Liver (tissue), 8 donors: ENCODE measurements at regions not wholly inside any gene's neighbourhood (a gene's known extent, or its start where the extent isn't known, plus 50 kb on each side); places are given as distances from the start of the nearest gene placed in this dataset.

ENCODE experiments used
- DNase-seq: peaks from one replicate; pipeline ENCODE4 v3.0.0-alpha.2; 2017; ENCODE audit warnings: low spot score
- H3K27ac ChIP-seq, 2 donors: one replicate each; pipeline ENCODE4 v1.7.0; 2013; ENCODE audit warnings: inconsistent platforms in 2 of 2, low read length in 2 of 2, control low read depth in 1 of 2, low read depth in 1 of 2, mild to moderate bottlenecking in 1 of 2
- H3K27me3 ChIP-seq, 4 donors: one replicate each; pipeline versions ENCODE4 v1.6.1 to v1.7.0; 2013; ENCODE audit warnings: low read length in 3 of 4, inconsistent platforms in 1 of 4, mild to moderate bottlenecking in 1 of 4, moderate library complexity in 1 of 4; ENCODE audit not compliant: control insufficient read depth in 4 of 4, insufficient read depth in 4 of 4
- H3K36me3 ChIP-seq, 4 donors: one replicate each; pipeline versions ENCODE4 v1.6.1 to v1.7.0; 2013; ENCODE audit warnings: low read length in 3 of 4, mild to moderate bottlenecking in 3 of 4, low read depth in 1 of 4, moderate library complexity in 1 of 4; ENCODE audit not compliant: control insufficient read depth in 4 of 4, insufficient read depth in 3 of 4
- H3K4me1 ChIP-seq, 4 donors: one replicate each; pipeline versions ENCODE4 v1.6.1 to v1.7.0; 2013; ENCODE audit warnings: low read length in 3 of 4, mild to moderate bottlenecking in 3 of 4, moderate library complexity in 1 of 4; ENCODE audit not compliant: control insufficient read depth in 4 of 4, insufficient read depth in 4 of 4
- H3K4me3 ChIP-seq, 3 donors: one replicate each; pipeline versions ENCODE4 v1.6.1 to v1.7.0; 2013; ENCODE audit warnings: low read length in 3 of 3, control low read depth in 1 of 3, low read depth in 1 of 3, mild to moderate bottlenecking in 1 of 3
- H3K9ac ChIP-seq, 2 donors: one replicate each; pipeline ENCODE4 v1.7.0; 2013; ENCODE audit warnings: low read length in 2 of 2, mild to moderate bottlenecking in 2 of 2, moderate library complexity in 2 of 2, control low read depth in 1 of 2, low read depth in 1 of 2
- H3K9me3 ChIP-seq, 4 donors: one replicate each; pipeline versions ENCODE4 v1.6.1 to v1.7.0; 2013; ENCODE audit warnings: low read length in 3 of 4; ENCODE audit not compliant: control insufficient read depth in 4 of 4
- EGR1 ChIP-seq, 2 donors: IDR thresholded peaks; 2 replicates each; pipeline ENCODE4 v1.6.1; 2016 to 2018; ENCODE audit warnings: antibody characterized with exemption in 2 of 2, low read depth in 2 of 2
- FOXA1 ChIP-seq: IDR thresholded peaks from 2 replicates; pipeline ENCODE4 v1.6.1; 2016; ENCODE audit warnings: antibody characterized with exemption
- FOXA2 ChIP-seq: IDR thresholded peaks from 2 replicates; pipeline ENCODE4 v1.6.1; 2016; ENCODE audit warnings: antibody characterized with exemption
- HNF4G ChIP-seq: IDR thresholded peaks from 2 replicates; pipeline ENCODE4 v1.6.1; 2016; ENCODE audit warnings: antibody characterized with exemption
- JUND ChIP-seq, 2 donors: IDR thresholded peaks; 2 replicates each; pipeline ENCODE4 v1.6.1; 2016; ENCODE audit warnings: antibody characterized with exemption in 2 of 2
- NR2F2 ChIP-seq: IDR thresholded peaks from 2 replicates; pipeline ENCODE4 v1.6.1; 2016; ENCODE audit warnings: antibody characterized with exemption
- RAD21 ChIP-seq, 2 donors: IDR thresholded peaks; 2 replicates each; pipeline ENCODE4 v1.6.1; 2016; ENCODE audit warnings: antibody characterized with exemption in 2 of 2, mild to moderate bottlenecking in 2 of 2
- RXRA ChIP-seq, 2 donors: IDR thresholded peaks; 2 replicates each; pipeline ENCODE4 v1.6.1; 2017 to 2018; ENCODE audit warnings: antibody characterized with exemption in 2 of 2, mild to moderate bottlenecking in 1 of 2
- SP1 ChIP-seq: IDR thresholded peaks from 2 replicates; pipeline ENCODE4 v1.6.1; 2018; ENCODE audit warnings: antibody characterized with exemption, mild to moderate bottlenecking
- TAF1 ChIP-seq: conservative IDR thresholded peaks from 2 replicates; pipeline ENCODE4 v1.6.1; 2016; ENCODE audit warnings: antibody characterized with exemption, mild to moderate bottlenecking
- YY1 ChIP-seq: IDR thresholded peaks from 2 replicates; pipeline ENCODE4 v1.6.1; 2016; ENCODE audit warnings: antibody characterized with exemption, mild to moderate bottlenecking
- WGBS: extraction: QIAGEN DNeasy Blood & Tissue Kit; methylation state at CpG from one replicate; pipeline ENCODE4 v1.1.7; 2013; 5-methylcytosine and 5-hydroxymethylcytosine counted together
- TF ChIP-seq, protein P1 (sequence below): IDR thresholded peaks from 2 replicates; pipeline ENCODE4 v1.6.1; 2016; ENCODE audit warnings: antibody characterized with exemption
- TF ChIP-seq, protein P2 (sequence below): IDR thresholded peaks from 2 replicates; pipeline ENCODE4 v1.6.1; 2016; ENCODE audit warnings: antibody characterized with exemption
- TF ChIP-seq, protein P3 (sequence below): IDR thresholded peaks from 2 replicates; pipeline ENCODE4 v1.6.1; 2016; ENCODE audit warnings: antibody characterized with exemption
- TF ChIP-seq, protein P4 (sequence below): fragments of 150-350 bp; IDR thresholded peaks from 2 replicates; pipeline ENCODE4 v1.5.1; 2017; ENCODE audit warnings: improper control_type of control experiment, low read depth, low read length; ENCODE audit not compliant: missing input control
- donor health status: healthy.
- donor health status: healthy.
- donor health status: healthy.
- donor health status: healthy.
- donor health status: healthy.

DNA sequence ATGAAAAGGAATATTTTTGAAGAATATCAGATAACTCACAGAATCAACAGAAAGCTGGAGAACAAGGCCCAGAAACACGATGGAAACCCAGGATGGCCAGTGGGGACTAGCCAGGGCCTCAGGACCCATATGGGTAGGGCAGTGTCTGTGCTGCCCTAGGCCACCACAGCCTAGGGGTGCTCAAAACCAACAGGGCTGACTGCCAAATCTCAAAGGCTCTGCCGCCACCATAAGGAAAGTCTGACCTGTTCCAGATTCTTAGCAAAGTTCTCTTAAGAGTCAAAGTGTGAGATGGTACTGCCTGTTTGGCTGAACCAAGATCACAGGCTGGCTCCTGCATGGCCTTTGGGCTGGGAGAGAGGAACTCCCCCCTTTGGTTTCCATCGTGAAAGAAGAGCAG is 164.7 kb upstream of the CTTNBP2NL start:
- no peaks in the 10 kb centered on the region for H3K36me3 ChIP-seq
- H3K9ac ChIP-seq: no peak overlapping the region
- no peak for DNase-seq
- 50% methylated on average over 3 of the region's 3 CpGs for WGBS
- H3K4me3 ChIP-seq: no peak overlapping the region
- H3K9me3 ChIP-seq: peaks cover 0 to 3% (median under 1%) of the 10 kb centered on the region in 4 donors
- TF ChIP-seq HNF4G: no peak
- no peak for TF ChIP-seq TAF1
- TF ChIP-seq JUND (IDR thresholded peaks at IDR 0.05): no peak
- TF ChIP-seq, protein P1, sequence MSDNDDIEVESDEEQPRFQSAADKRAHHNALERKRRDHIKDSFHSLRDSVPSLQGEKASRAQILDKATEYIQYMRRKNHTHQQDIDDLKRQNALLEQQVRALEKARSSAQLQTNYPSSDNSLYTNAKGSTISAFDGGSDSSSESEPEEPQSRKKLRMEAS: no peak
- TF ChIP-seq RAD21 (IDR thresholded peaks at IDR 0.05): no peak
- no peak for TF ChIP-seq FOXA1
- no peak for TF ChIP-seq FOXA2
- TF ChIP-seq RXRA (IDR thresholded peaks at IDR 0.05): no peak
- TF ChIP-seq NR2F2: no peak
- TF ChIP-seq SP1: no peak
- TF ChIP-seq, protein P2, sequence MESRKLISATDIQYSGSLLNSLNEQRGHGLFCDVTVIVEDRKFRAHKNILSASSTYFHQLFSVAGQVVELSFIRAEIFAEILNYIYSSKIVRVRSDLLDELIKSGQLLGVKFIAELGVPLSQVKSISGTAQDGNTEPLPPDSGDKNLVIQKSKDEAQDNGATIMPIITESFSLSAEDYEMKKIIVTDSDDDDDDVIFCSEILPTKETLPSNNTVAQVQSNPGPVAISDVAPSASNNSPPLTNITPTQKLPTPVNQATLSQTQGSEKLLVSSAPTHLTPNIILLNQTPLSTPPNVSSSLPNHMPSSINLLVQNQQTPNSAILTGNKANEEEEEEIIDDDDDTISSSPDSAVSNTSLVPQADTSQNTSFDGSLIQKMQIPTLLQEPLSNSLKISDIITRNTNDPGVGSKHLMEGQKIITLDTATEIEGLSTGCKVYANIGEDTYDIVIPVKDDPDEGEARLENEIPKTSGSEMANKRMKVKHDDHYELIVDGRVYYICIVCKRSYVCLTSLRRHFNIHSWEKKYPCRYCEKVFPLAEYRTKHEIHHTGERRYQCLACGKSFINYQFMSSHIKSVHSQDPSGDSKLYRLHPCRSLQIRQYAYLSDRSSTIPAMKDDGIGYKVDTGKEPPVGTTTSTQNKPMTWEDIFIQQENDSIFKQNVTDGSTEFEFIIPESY: no peak
- TF ChIP-seq, protein P3, sequence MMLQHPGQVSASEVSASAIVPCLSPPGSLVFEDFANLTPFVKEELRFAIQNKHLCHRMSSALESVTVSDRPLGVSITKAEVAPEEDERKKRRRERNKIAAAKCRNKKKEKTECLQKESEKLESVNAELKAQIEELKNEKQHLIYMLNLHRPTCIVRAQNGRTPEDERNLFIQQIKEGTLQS: no peak
- TF ChIP-seq, protein P4, sequence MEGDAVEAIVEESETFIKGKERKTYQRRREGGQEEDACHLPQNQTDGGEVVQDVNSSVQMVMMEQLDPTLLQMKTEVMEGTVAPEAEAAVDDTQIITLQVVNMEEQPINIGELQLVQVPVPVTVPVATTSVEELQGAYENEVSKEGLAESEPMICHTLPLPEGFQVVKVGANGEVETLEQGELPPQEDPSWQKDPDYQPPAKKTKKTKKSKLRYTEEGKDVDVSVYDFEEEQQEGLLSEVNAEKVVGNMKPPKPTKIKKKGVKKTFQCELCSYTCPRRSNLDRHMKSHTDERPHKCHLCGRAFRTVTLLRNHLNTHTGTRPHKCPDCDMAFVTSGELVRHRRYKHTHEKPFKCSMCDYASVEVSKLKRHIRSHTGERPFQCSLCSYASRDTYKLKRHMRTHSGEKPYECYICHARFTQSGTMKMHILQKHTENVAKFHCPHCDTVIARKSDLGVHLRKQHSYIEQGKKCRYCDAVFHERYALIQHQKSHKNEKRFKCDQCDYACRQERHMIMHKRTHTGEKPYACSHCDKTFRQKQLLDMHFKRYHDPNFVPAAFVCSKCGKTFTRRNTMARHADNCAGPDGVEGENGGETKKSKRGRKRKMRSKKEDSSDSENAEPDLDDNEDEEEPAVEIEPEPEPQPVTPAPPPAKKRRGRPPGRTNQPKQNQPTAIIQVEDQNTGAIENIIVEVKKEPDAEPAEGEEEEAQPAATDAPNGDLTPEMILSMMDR: no peak
- TF ChIP-seq EGR1 (IDR thresholded peaks at IDR 0.05; ENCODE audit: low read depth in 2 of 2): no peak
- TF ChIP-seq YY1: no peak
- no peaks in the 10 kb centered on the region for H3K4me1 ChIP-seq
- H3K27me3 ChIP-seq: peaks cover 0 to 5% (median 0%) of the 10 kb centered on the region in 4 donors
- no peak overlapping the region for H3K27ac ChIP-seq

DNA sequence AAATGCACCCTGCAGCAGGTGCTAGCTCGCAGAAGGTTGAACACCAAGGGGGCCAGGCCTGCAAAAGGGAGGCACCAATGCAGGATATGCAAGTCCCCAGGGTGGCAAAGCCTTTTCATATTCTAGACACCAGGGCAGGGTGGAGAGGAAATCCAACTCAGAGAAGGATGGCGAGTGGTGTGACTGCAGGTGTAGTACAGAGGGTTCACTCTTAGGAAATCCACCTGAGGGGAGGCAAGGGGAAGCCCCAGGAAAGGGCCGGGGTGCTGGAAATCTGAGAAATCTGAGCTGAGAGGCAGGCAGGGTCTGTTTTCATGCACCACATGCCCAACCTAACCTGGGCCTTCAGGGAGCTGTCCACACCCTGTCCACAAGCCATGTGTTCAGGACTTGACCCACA is 163.2 kb upstream of the CTTNBP2NL start:
- no peak overlapping the region for H3K9ac ChIP-seq
- no peak overlapping the region for H3K4me3 ChIP-seq
- H3K9me3 ChIP-seq: peaks cover 0 to 3% (median under 1%) of the 10 kb centered on the region in 4 donors
- H3K27me3 ChIP-seq: peaks cover 0 to 5% (median 0%) of the 10 kb centered on the region in 4 donors
- no peak for DNase-seq
- no peaks in the 10 kb centered on the region for H3K36me3 ChIP-seq
- H3K27ac ChIP-seq: no peak overlapping the region
- WGBS: 71% methylated on average over 3 of the region's 3 CpGs
- no peak for TF ChIP-seq RXRA (IDR thresholded peaks at IDR 0.05)
- TF ChIP-seq TAF1: no peak
- TF ChIP-seq JUND (IDR thresholded peaks at IDR 0.05): no peak
- TF ChIP-seq EGR1 (IDR thresholded peaks at IDR 0.05; ENCODE audit: low read depth in 2 of 2): no peak
- TF ChIP-seq RAD21 (IDR thresholded peaks at IDR 0.05): no peak
- TF ChIP-seq, protein P2: no peak
- H3K4me1 ChIP-seq: no peaks in the 10 kb centered on the region
